ENCODE measurements at regions not wholly inside any gene's neighbourhood (a gene's known extent, or its start where the extent isn't known, plus 50 kb on each side); places are given as distances from the start of the nearest gene placed in this dataset.

DNA sequence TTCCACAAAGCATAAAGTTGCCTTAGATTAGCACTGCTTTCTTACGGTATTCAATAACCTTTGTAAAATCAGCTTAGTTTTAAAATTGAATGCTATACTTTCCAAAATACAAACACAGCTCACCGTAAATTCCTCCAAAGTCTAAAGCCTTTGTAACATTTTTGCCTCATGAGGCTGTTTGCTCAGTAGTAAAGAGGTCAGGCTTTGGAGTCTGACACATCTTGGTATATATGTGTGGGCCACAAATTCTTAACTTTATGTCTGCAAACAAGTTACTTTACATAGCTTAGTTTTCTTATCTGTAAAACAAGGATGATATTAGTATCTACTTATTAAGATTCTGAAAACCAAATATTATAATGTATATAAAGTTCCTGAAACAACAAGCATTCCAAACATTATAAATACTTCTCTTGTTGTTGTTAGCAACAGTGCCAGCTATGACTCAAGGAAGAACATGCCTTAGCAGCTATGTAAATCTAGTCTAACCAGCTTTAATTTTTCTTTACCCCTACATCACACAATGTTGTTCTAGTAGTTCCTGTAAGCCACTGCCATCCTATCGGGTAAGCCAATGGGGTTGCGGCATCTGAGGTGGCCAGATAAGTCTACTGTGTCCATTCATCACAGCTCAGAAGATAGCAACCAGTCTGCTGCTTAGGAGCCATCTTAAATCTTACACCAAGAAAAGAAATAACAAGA lies 709.0 kb downstream of the KLHL13 start (continued):
- TF ChIP-seq, protein P1, sequence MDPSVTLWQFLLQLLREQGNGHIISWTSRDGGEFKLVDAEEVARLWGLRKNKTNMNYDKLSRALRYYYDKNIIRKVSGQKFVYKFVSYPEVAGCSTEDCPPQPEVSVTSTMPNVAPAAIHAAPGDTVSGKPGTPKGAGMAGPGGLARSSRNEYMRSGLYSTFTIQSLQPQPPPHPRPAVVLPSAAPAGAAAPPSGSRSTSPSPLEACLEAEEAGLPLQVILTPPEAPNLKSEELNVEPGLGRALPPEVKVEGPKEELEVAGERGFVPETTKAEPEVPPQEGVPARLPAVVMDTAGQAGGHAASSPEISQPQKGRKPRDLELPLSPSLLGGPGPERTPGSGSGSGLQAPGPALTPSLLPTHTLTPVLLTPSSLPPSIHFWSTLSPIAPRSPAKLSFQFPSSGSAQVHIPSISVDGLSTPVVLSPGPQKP (CRISPR knock-in tag; IDR thresholded peaks at IDR 0.05): no peak
- TF ChIP-seq, protein P2, sequence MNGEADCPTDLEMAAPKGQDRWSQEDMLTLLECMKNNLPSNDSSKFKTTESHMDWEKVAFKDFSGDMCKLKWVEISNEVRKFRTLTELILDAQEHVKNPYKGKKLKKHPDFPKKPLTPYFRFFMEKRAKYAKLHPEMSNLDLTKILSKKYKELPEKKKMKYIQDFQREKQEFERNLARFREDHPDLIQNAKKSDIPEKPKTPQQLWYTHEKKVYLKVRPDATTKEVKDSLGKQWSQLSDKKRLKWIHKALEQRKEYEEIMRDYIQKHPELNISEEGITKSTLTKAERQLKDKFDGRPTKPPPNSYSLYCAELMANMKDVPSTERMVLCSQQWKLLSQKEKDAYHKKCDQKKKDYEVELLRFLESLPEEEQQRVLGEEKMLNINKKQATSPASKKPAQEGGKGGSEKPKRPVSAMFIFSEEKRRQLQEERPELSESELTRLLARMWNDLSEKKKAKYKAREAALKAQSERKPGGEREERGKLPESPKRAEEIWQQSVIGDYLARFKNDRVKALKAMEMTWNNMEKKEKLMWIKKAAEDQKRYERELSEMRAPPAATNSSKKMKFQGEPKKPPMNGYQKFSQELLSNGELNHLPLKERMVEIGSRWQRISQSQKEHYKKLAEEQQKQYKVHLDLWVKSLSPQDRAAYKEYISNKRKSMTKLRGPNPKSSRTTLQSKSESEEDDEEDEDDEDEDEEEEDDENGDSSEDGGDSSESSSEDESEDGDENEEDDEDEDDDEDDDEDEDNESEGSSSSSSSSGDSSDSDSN (IDR thresholded peaks at IDR 0.05; ENCODE audit: borderline replicate concordance in 1 of 2, low read depth in 2 of 2, low read length in 2 of 2): no peak
- TF ChIP-seq NELFE (IDR thresholded peaks at IDR 0.05; ENCODE audit: insufficient read depth, insufficient read length) (no peak), TCFL5 (CRISPR knock-in tag; conservative IDR thresholded peaks at IDR 0.05) (no peak), BMI1 (IDR thresholded peaks at IDR 0.05; ENCODE audit: low read length) (no peak), LEF1 (IDR thresholded peaks at IDR 0.05) (no peak), POLR3G (IDR thresholded peaks at IDR 0.05; ENCODE audit: extremely low read depth, insufficient read length, insufficient replicate concordance) (no peak), ZBTB17 (CRISPR knock-in tag; IDR thresholded peaks at IDR 0.05) (no peak), KDM1A (IDR thresholded peaks at IDR 0.05) (no peak)
- TF ChIP-seq, protein P3, sequence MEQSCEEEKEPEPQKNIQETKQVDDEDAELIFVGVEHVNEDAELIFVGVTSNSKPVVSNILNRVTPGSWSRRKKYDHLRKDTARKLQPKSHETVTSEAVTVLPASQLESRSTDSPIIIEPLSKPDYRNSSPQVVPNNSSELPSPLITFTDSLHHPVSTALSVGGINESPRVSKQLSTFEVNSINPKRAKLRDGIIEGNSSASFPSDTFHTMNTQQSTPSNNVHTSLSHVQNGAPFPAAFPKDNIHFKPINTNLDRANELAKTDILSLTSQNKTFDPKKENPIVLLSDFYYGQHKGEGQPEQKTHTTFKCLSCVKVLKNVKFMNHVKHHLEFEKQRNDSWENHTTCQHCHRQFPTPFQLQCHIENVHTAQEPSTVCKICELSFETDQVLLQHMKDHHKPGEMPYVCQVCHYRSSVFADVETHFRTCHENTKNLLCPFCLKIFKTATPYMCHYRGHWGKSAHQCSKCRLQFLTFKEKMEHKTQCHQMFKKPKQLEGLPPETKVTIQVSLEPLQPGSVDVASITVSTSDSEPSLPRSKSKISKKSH (CRISPR knock-in tag; IDR thresholded peaks at IDR 0.05): no peak
- TF ChIP-seq, protein P4, sequence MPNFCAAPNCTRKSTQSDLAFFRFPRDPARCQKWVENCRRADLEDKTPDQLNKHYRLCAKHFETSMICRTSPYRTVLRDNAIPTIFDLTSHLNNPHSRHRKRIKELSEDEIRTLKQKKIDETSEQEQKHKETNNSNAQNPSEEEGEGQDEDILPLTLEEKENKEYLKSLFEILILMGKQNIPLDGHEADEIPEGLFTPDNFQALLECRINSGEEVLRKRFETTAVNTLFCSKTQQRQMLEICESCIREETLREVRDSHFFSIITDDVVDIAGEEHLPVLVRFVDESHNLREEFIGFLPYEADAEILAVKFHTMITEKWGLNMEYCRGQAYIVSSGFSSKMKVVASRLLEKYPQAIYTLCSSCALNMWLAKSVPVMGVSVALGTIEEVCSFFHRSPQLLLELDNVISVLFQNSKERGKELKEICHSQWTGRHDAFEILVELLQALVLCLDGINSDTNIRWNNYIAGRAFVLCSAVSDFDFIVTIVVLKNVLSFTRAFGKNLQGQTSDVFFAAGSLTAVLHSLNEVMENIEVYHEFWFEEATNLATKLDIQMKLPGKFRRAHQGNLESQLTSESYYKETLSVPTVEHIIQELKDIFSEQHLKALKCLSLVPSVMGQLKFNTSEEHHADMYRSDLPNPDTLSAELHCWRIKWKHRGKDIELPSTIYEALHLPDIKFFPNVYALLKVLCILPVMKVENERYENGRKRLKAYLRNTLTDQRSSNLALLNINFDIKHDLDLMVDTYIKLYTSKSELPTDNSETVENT (CRISPR knock-in tag; IDR thresholded peaks at IDR 0.05): no peak
